Astrocyte (in vitro differentiated cells and primary cell): ENCODE measurements at regions not wholly inside any gene's neighbourhood (a gene's known extent, or its start where the extent isn't known, plus 50 kb on each side); places are given as distances from the start of the nearest gene placed in this dataset.

Experiments used
- DNase-seq: peaks from one replicate; pipeline ENCODE4 v3.0.0-alpha.2; 2010; ENCODE audit warnings: low read depth
- FAIRE-seq: peaks from 2 replicates; lab custom pipeline; 2011; peaks lifted over from hg19 to GRCh38; lab: Jason Lieb, UNC
- H2AFZ ChIP-seq: 2 replicates; pipeline ENCODE4 v1.6.0; 2012; ENCODE audit warnings: low read depth, low read length, inconsistent platforms
- H3K27ac ChIP-seq: 2 replicates; pipeline ENCODE4 v1.5.1; 2011; ENCODE audit warnings: low read depth, low read length, inconsistent platforms
- H3K27me3 ChIP-seq: 2 replicates; pipeline ENCODE4 v1.6.0; 2011; ENCODE audit warnings: low read length, inconsistent platforms; ENCODE audit not compliant: insufficient read depth
- H3K36me3 ChIP-seq: 2 replicates; pipeline ENCODE4 v1.5.1; 2011; ENCODE audit warnings: low read length, inconsistent platforms; ENCODE audit not compliant: insufficient read depth
- H3K4me1 ChIP-seq: 2 replicates; pipeline ENCODE4 v1.5.1; 2011; ENCODE audit warnings: low read length, inconsistent platforms; ENCODE audit not compliant: insufficient read depth
- H3K4me2 ChIP-seq: 2 replicates; pipeline ENCODE4 v1.6.0; 2012; ENCODE audit warnings: low read length, inconsistent platforms
- H3K4me3 ChIP-seq: 2 replicates; pipeline ENCODE4 v1.5.1; 2011; ENCODE audit warnings: low read depth, mild to moderate bottlenecking, low read length, inconsistent platforms; ENCODE audit not compliant: insufficient read depth
- H3K79me2 ChIP-seq: 2 replicates; pipeline ENCODE4 v1.6.0; 2012; ENCODE audit warnings: mild to moderate bottlenecking, low read length, inconsistent platforms; ENCODE audit not compliant: insufficient read depth
- H3K9ac ChIP-seq: 2 replicates; pipeline ENCODE4 v1.6.0; 2012; ENCODE audit warnings: mild to moderate bottlenecking, low read length, inconsistent platforms
- H3K9me3 ChIP-seq: 2 replicates; pipeline ENCODE4 v1.5.1; 2012; ENCODE audit warnings: low read depth, mild to moderate bottlenecking, low read length, inconsistent platforms; ENCODE audit not compliant: insufficient read depth
- H4K20me1 ChIP-seq: 2 replicates; pipeline ENCODE4 v1.6.0; 2012; ENCODE audit warnings: low read length, inconsistent platforms; ENCODE audit not compliant: insufficient read depth
- H3K27ac Mint-ChIP-seq: one replicate; pipeline ENCODE4 v1.8.0; 2021; ENCODE audit warnings: mild to moderate bottlenecking, mixed read lengths; ENCODE audit not compliant: unreplicated experiment
- H3K27me3 Mint-ChIP-seq: one replicate; pipeline ENCODE4 v1.8.0; 2021; ENCODE audit warnings: low read depth, mixed read lengths; ENCODE audit not compliant: unreplicated experiment
- H3K36me3 Mint-ChIP-seq: one replicate; pipeline ENCODE4 v1.8.0; 2021; ENCODE audit warnings: low read depth, mixed read lengths; ENCODE audit not compliant: unreplicated experiment
- H3K4me1 Mint-ChIP-seq: one replicate; pipeline ENCODE4 v1.8.0; 2021; ENCODE audit warnings: low read depth, mixed read lengths; ENCODE audit not compliant: unreplicated experiment
- H3K4me3 Mint-ChIP-seq: one replicate; pipeline ENCODE4 v1.8.0; 2021; ENCODE audit warnings: mild to moderate bottlenecking, moderate library complexity, mixed read lengths; ENCODE audit not compliant: unreplicated experiment
- H3K9me3 Mint-ChIP-seq: one replicate; pipeline ENCODE4 v1.8.0; 2021; ENCODE audit warnings: mild to moderate bottlenecking, mixed read lengths; ENCODE audit not compliant: unreplicated experiment
- CTCF ChIP-seq: IDR thresholded peaks from 2 replicates; pipeline ENCODE4 v1.5.1; 2011; ENCODE audit warnings: low read depth, mild to moderate bottlenecking, inconsistent platforms, low read length, moderate library complexity; ENCODE audit not compliant: insufficient read depth
- EZH2 ChIP-seq: IDR thresholded peaks from 2 replicates; pipeline ENCODE4 v1.6.1; 2012; ENCODE audit warnings: mild to moderate bottlenecking, low read length, inconsistent platforms; ENCODE audit not compliant: insufficient read depth

- H3K27ac Mint-ChIP-seq = no peak overlapping the region
Measured at GRCh38 chr2:134164306-134164705, 89.6 kb upstream of the MGAT5 start.

DNA sequence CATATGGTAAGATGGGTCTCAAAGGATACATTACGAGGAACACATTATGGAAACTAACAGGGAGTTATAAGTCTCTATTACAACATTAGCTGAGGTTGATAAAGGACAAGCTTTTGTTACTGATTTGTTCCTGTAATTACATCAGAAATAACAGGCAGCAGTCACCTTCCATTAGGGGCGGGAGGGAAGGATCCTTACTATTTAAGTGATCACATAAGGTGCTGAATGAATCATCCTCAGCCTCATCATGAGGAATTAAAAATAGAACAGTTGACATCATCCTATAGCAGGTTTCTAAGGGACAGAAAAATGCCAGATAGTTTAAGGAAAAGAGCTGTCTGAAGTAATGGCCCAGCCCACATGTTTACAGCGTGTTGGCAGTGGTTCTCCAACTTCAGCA lies 86.9 kb upstream of the MGAT5 start:
- Histone ChIP-seq H3K27me3 (no peaks in the 10 kb centered on the region), H3K9ac (no peak overlapping the region), H3K4me1 (no peaks in the 10 kb centered on the region), H3K79me2 (peaks cover 18% of the 10 kb centered on the region), H3K36me3 (no peaks in the 10 kb centered on the region), H3K27ac (no peak overlapping the region), H3K4me3 (no peak overlapping the region), H3K9me3 (no peaks in the 10 kb centered on the region), H3K4me2 (no peak overlapping the region), H2AFZ (no peak overlapping the region), H4K20me1 (peaks cover 17% of the 10 kb centered on the region)
- Mint-ChIP-seq H3K9me3 (no peaks in the 10 kb centered on the region), H3K27ac (no peak overlapping the region), H3K4me1 (peaks cover 14% of the 10 kb centered on the region), H3K27me3 (no peaks in the 10 kb centered on the region), H3K36me3 (no peaks in the 10 kb centered on the region), H3K4me3 (no peak overlapping the region)
- FAIRE-seq (no peak), DNase-seq (peak; percentile 38)
- TF ChIP-seq CTCF (no peak), EZH2 (no peak)

More at GRCh38 chr2:134164306-134164705, 89.6 kb upstream of the MGAT5 start:
- no peak overlapping the region for H3K9ac ChIP-seq
- H3K9me3 ChIP-seq = no peaks in the 10 kb centered on the region
- H3K4me1 ChIP-seq = peaks cover 7% of the 10 kb centered on the region
- H3K79me2 ChIP-seq = peaks cover 22% of the 10 kb centered on the region
- no peak overlapping the region for H3K27ac ChIP-seq
- no peaks in the 10 kb centered on the region for H3K36me3 ChIP-seq
- Mint-ChIP-seq H3K27me3 (no peaks in the 10 kb centered on the region), H3K9me3 (peaks cover 2% of the 10 kb centered on the region), H3K36me3 (no peaks in the 10 kb centered on the region), H3K4me3 (no peak overlapping the region), H3K4me1 (peaks cover 31% of the 10 kb centered on the region)
- no peak for DNase-seq
- no peak overlapping the region for H3K4me2 ChIP-seq
- no peak overlapping the region for H2AFZ ChIP-seq
- FAIRE-seq = no peak
- H3K27me3 ChIP-seq = no peaks in the 10 kb centered on the region
- TF ChIP-seq CTCF (no peak), EZH2 (no peak)
- H3K4me3 ChIP-seq = no peak overlapping the region
- peaks cover 20% of the 10 kb centered on the region for H4K20me1 ChIP-seq

DNA sequence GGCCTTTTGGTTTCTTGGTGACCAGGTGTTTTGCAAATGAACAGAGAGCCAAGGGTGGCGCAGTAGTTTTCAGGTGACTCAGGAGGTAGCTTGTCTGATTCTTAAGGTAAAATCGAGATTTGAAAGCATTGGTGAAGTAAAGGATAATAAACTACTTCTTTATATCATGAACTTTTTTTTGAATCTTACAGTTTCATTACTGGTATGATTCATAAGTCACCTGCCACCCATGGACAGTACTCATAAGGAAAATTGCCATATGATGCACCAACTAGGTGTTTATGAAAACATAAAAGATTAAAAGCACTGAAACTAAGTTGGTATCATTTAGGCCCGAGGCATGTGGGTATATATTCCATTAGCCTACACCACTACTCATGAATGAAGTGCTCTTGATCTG lies 84.1 kb upstream of the MGAT5 start:
- no peaks in the 10 kb centered on the region for H3K4me1 ChIP-seq

More for the DNA sequence above, 84.1 kb upstream of the MGAT5 start:
- no peaks in the 10 kb centered on the region for H3K9me3 Mint-ChIP-seq
- Histone ChIP-seq H4K20me1 (peaks cover 19% of the 10 kb centered on the region), H3K9ac (no peak overlapping the region), H3K4me2 (no peak overlapping the region), H3K9me3 (no peaks in the 10 kb centered on the region), H3K27ac (no peak overlapping the region), H2AFZ (no peak overlapping the region), H3K36me3 (no peaks in the 10 kb centered on the region), H3K27me3 (no peaks in the 10 kb centered on the region), H3K4me3 (no peak overlapping the region), H3K79me2 (peaks cover 5% of the 10 kb centered on the region)
- no peak for DNase-seq
- TF ChIP-seq EZH2 (no peak), CTCF (no peak)
- H3K27ac Mint-ChIP-seq = no peak overlapping the region
- no peaks in the 10 kb centered on the region for H3K27me3 Mint-ChIP-seq
- H3K4me1 Mint-ChIP-seq = peaks cover 14% of the 10 kb centered on the region
- no peak overlapping the region for H3K4me3 Mint-ChIP-seq
- no peaks in the 10 kb centered on the region for H3K36me3 Mint-ChIP-seq
- no peak for FAIRE-seq
